ENCODE measurements at regions not wholly inside any gene's neighbourhood (a gene's known extent, or its start where the extent isn't known, plus 50 kb on each side); places are given as distances from the start of the nearest gene placed in this dataset.

- TF ChIP-seq ZNF646 (CRISPR knock-in tag; IDR thresholded peaks at IDR 0.05), result no peak
- no peak for TF ChIP-seq THAP9 (CRISPR knock-in tag; IDR thresholded peaks at IDR 0.05; ENCODE audit: borderline replicate concordance)
- TF ChIP-seq ZNF776 (CRISPR knock-in tag; IDR thresholded peaks at IDR 0.05), result no peak
- TF ChIP-seq HMG20A (CRISPR knock-in tag; IDR thresholded peaks at IDR 0.05; ENCODE audit: borderline replicate concordance), result no peak
- no peak for TF ChIP-seq ZNF550 (CRISPR knock-in tag; IDR thresholded peaks at IDR 0.05; ENCODE audit: borderline replicate concordance)
- TF ChIP-seq ZNF263 (CRISPR knock-in tag; IDR thresholded peaks at IDR 0.05), result no peak
- no peak for TF ChIP-seq ZNF484 (CRISPR knock-in tag; IDR thresholded peaks at IDR 0.05; ENCODE audit: borderline replicate concordance, low read depth)
- TF ChIP-seq MAFK (conservative IDR thresholded peaks at IDR 0.05 in 1 of 2, IDR thresholded peaks at IDR 0.05 in 1 of 2; ENCODE audit: low read length in 2 of 2), result no peak
- no peak for TF ChIP-seq USF2 (IDR thresholded peaks at IDR 0.05; ENCODE audit: low read depth, low read length)
- TF ChIP-seq USF2 (CRISPR knock-in tag; IDR thresholded peaks at IDR 0.05; ENCODE audit: borderline replicate concordance), result no peak
Measured at GRCh38 chr1:29772584-29773100, 536.3 kb downstream of the PTPRU start (continued).
